ENCODE measurements at regions not wholly inside any gene's neighbourhood (a gene's known extent, or its start where the extent isn't known, plus 50 kb on each side); places are given as distances from the start of the nearest gene placed in this dataset.

- Histone ChIP-seq H3K27me3 (ENCODE audit: control insufficient read depth, insufficient read depth, low read length) (no peaks in the 10 kb centered on the region), H3K27ac (ENCODE audit: low read length) (no peak overlapping the region), H3K9me3 (replicated peaks; ENCODE audit: control insufficient read depth, low read depth, low read length) (no peaks in the 10 kb centered on the region), H3K36me3 (ENCODE audit: control insufficient read depth, insufficient read depth, low read length) (no peaks in the 10 kb centered on the region), H3K4me1 (ENCODE audit: control insufficient read depth, insufficient read depth, low read length) (peaks cover 2% of the 10 kb centered on the region), H3K4me3 (ENCODE audit: low read length) (no peak overlapping the region)
- DNase-seq: no peak
- WGBS (ENCODE audit: insufficient coverage): 90% methylated on average over 2 of the region's 4 CpGs
These were observed 78.4 kb upstream of the ELMO1 start for GRCh38 chr7:37527109-37527508.

- DNase-seq: peak; percentile 38
- H3K27ac ChIP-seq (ENCODE audit: low read length): no peak overlapping the region
- H3K36me3 ChIP-seq (ENCODE audit: control insufficient read depth, insufficient read depth, low read length): no peaks in the 10 kb centered on the region
- H3K4me1 ChIP-seq (ENCODE audit: control insufficient read depth, insufficient read depth, low read length): peaks cover 2% of the 10 kb centered on the region
- H3K9me3 ChIP-seq (replicated peaks; ENCODE audit: control insufficient read depth, low read depth, low read length): no peaks in the 10 kb centered on the region
- no peaks in the 10 kb centered on the region for H3K27me3 ChIP-seq (ENCODE audit: control insufficient read depth, insufficient read depth, low read length)
- no peak overlapping the region for H3K4me3 ChIP-seq (ENCODE audit: low read length)
- 87% methylated on average over 3 of the region's 6 CpGs for WGBS (ENCODE audit: insufficient coverage)
These were observed 82.6 kb upstream of the ELMO1 start for GRCh38 chr7:37531225-37531624.

- Histone ChIP-seq H3K27me3 (ENCODE audit: control insufficient read depth, insufficient read depth, low read length) (no peaks in the 10 kb centered on the region), H3K27ac (ENCODE audit: low read length) (no peak overlapping the region), H3K4me3 (ENCODE audit: low read length) (no peak overlapping the region), H3K36me3 (ENCODE audit: control insufficient read depth, insufficient read depth, low read length) (no peaks in the 10 kb centered on the region), H3K4me1 (ENCODE audit: control insufficient read depth, insufficient read depth, low read length) (no peaks in the 10 kb centered on the region), H3K9me3 (replicated peaks; ENCODE audit: control insufficient read depth, low read depth, low read length) (no peaks in the 10 kb centered on the region)
- no peak for DNase-seq
- WGBS (ENCODE audit: insufficient coverage): 80% methylated on average over 1 of the region's 3 CpGs
These were observed 84.0 kb upstream of the ELMO1 start for GRCh38 chr7:37532636-37533035.

- no peak overlapping the region for H3K4me3 ChIP-seq (ENCODE audit: low read length)
- H3K27me3 ChIP-seq (ENCODE audit: control insufficient read depth, insufficient read depth, low read length): no peaks in the 10 kb centered on the region
- H3K27ac ChIP-seq (ENCODE audit: low read length): no peak overlapping the region
- no peaks in the 10 kb centered on the region for H3K36me3 ChIP-seq (ENCODE audit: control insufficient read depth, insufficient read depth, low read length)
- H3K4me1 ChIP-seq (ENCODE audit: control insufficient read depth, insufficient read depth, low read length): no peaks in the 10 kb centered on the region
- no peak for DNase-seq
- H3K9me3 ChIP-seq (replicated peaks; ENCODE audit: control insufficient read depth, low read depth, low read length): no peaks in the 10 kb centered on the region
- 60% methylated on average over 6 of the region's 7 CpGs for WGBS (ENCODE audit: insufficient coverage)
These were observed 86.4 kb upstream of the ELMO1 start for GRCh38 chr7:37534893-37535610.

GRCh38 chr7:37535841-37536240, 87.2 kb upstream of the ELMO1 start:
- no peaks in the 10 kb centered on the region for H3K36me3 ChIP-seq (ENCODE audit: control insufficient read depth, insufficient read depth, low read length)
- no peaks in the 10 kb centered on the region for H3K27me3 ChIP-seq (ENCODE audit: control insufficient read depth, insufficient read depth, low read length)
- no peak for DNase-seq
- H3K4me3 ChIP-seq (ENCODE audit: low read length): no peak overlapping the region
- no peak overlapping the region for H3K27ac ChIP-seq (ENCODE audit: low read length)
- H3K9me3 ChIP-seq (replicated peaks; ENCODE audit: control insufficient read depth, low read depth, low read length): no peaks in the 10 kb centered on the region
- no peaks in the 10 kb centered on the region for H3K4me1 ChIP-seq (ENCODE audit: control insufficient read depth, insufficient read depth, low read length)

GRCh38 chr7:37536706-37537105, 88.0 kb upstream of the ELMO1 start:
- no peak overlapping the region for H3K4me3 ChIP-seq (ENCODE audit: low read length)
- H3K4me1 ChIP-seq (ENCODE audit: control insufficient read depth, insufficient read depth, low read length): no peaks in the 10 kb centered on the region
- WGBS (ENCODE audit: insufficient coverage): 74% methylated on average over 3 of the region's 4 CpGs
- no peak for DNase-seq
- H3K36me3 ChIP-seq (ENCODE audit: control insufficient read depth, insufficient read depth, low read length): no peaks in the 10 kb centered on the region
- no peaks in the 10 kb centered on the region for H3K9me3 ChIP-seq (replicated peaks; ENCODE audit: control insufficient read depth, low read depth, low read length)
- H3K27me3 ChIP-seq (ENCODE audit: control insufficient read depth, insufficient read depth, low read length): no peaks in the 10 kb centered on the region
- H3K27ac ChIP-seq (ENCODE audit: low read length): no peak overlapping the region

- no peak for DNase-seq
- Histone ChIP-seq H3K36me3 (ENCODE audit: control insufficient read depth, insufficient read depth, low read length) (no peaks in the 10 kb centered on the region), H3K9me3 (replicated peaks; ENCODE audit: control insufficient read depth, low read depth, low read length) (no peaks in the 10 kb centered on the region), H3K4me3 (ENCODE audit: low read length) (no peak overlapping the region), H3K27ac (ENCODE audit: low read length) (no peak overlapping the region), H3K4me1 (ENCODE audit: control insufficient read depth, insufficient read depth, low read length) (no peaks in the 10 kb centered on the region), H3K27me3 (ENCODE audit: control insufficient read depth, insufficient read depth, low read length) (no peaks in the 10 kb centered on the region)
- WGBS (ENCODE audit: insufficient coverage): no CpG with 5 or more reads among the region's 5 CpGs
These were observed 88.8 kb upstream of the ELMO1 start for GRCh38 chr7:37537439-37537838.

GRCh38 chr7:37538945-37539344, 90.3 kb upstream of the ELMO1 start:
- Histone ChIP-seq H3K36me3 (ENCODE audit: control insufficient read depth, insufficient read depth, low read length) (no peaks in the 10 kb centered on the region), H3K27me3 (ENCODE audit: control insufficient read depth, insufficient read depth, low read length) (no peaks in the 10 kb centered on the region), H3K4me1 (ENCODE audit: control insufficient read depth, insufficient read depth, low read length) (no peaks in the 10 kb centered on the region), H3K27ac (ENCODE audit: low read length) (no peak overlapping the region), H3K4me3 (ENCODE audit: low read length) (no peak overlapping the region), H3K9me3 (replicated peaks; ENCODE audit: control insufficient read depth, low read depth, low read length) (no peaks in the 10 kb centered on the region)
- 93% methylated on average over 1 of the region's 4 CpGs for WGBS (ENCODE audit: insufficient coverage)
- DNase-seq: no peak

GRCh38 chr7:37540917-37541316, 92.3 kb upstream of the ELMO1 start:
- Histone ChIP-seq H3K27me3 (ENCODE audit: control insufficient read depth, insufficient read depth, low read length) (no peaks in the 10 kb centered on the region), H3K9me3 (replicated peaks; ENCODE audit: control insufficient read depth, low read depth, low read length) (no peaks in the 10 kb centered on the region), H3K4me1 (ENCODE audit: control insufficient read depth, insufficient read depth, low read length) (no peaks in the 10 kb centered on the region), H3K36me3 (ENCODE audit: control insufficient read depth, insufficient read depth, low read length) (no peaks in the 10 kb centered on the region), H3K4me3 (ENCODE audit: low read length) (no peak overlapping the region), H3K27ac (ENCODE audit: low read length) (no peak overlapping the region)
- DNase-seq: peak; percentile 46
- 87% methylated on average over 5 of the region's 9 CpGs for WGBS (ENCODE audit: insufficient coverage)

GRCh38 chr7:37541810-37542443, 93.3 kb upstream of the ELMO1 start:
- Histone ChIP-seq H3K9me3 (replicated peaks; ENCODE audit: control insufficient read depth, low read depth, low read length) (no peaks in the 10 kb centered on the region), H3K27me3 (ENCODE audit: control insufficient read depth, insufficient read depth, low read length) (no peaks in the 10 kb centered on the region), H3K4me1 (ENCODE audit: control insufficient read depth, insufficient read depth, low read length) (no peaks in the 10 kb centered on the region), H3K36me3 (ENCODE audit: control insufficient read depth, insufficient read depth, low read length) (no peaks in the 10 kb centered on the region), H3K4me3 (ENCODE audit: low read length) (no peak overlapping the region), H3K27ac (ENCODE audit: low read length) (no peak overlapping the region)
- WGBS (ENCODE audit: insufficient coverage): 100% methylated on average over 1 of the region's 3 CpGs
- DNase-seq: no peak

Measured in muscle of leg (tissue), 3 donors.